GM13977 (cell line): ENCODE measurements at regions not wholly inside any gene's neighbourhood (a gene's known extent, or its start where the extent isn't known, plus 50 kb on each side); places are given as distances from the start of the nearest gene placed in this dataset.

Experiments
- DNase-seq: peaks from one replicate; pipeline ENCODE4 v3.0.0; 2012; ENCODE audit warnings: low spot score
- in situ Hi-C: fragments of 300-500 bp; cut with MboI; formaldehyde crosslinking; loops from one replicate; pipeline ENCODE4 v1.12.0; 2022; ENCODE audit warnings: low sequenced_read_pairs, low pct_unique_long_range_greater_than_20kb, mixed read lengths, inconsistent platforms; ENCODE audit not compliant: unreplicated experiment
- TF ChIP-seq, protein P1 (sequence below): IDR thresholded peaks from 2 replicates; pipeline ENCODE4 v1.5.1; 2012; ENCODE audit warnings: mild to moderate bottlenecking, control low read depth; ENCODE audit not compliant: insufficient read depth; ENCODE audit errors: extremely low read depth, missing control alignments

DNA sequence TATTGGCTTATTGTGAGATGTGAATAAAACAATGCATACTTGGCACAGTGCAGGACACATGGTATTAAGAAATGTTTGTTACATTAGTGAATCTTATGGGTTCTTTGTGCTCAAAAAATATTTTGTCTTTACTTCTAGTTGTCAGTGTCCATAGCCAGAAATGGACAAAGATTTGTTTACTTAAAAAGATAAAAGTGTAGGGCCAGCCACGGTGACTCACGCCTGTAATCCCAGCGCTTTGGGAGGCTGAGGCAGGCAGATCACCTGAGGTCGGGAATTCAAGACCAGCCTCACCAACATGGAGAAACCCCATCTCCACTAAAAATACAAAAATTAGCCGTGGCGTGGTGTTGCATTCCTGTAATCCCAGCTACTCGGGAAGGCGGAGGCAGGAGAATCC, 654.6 kb upstream of the NEGR1 start:
- DNase-seq: no peak
- in situ Hi-C loops: no loop called here
- TF ChIP-seq, protein P1, sequence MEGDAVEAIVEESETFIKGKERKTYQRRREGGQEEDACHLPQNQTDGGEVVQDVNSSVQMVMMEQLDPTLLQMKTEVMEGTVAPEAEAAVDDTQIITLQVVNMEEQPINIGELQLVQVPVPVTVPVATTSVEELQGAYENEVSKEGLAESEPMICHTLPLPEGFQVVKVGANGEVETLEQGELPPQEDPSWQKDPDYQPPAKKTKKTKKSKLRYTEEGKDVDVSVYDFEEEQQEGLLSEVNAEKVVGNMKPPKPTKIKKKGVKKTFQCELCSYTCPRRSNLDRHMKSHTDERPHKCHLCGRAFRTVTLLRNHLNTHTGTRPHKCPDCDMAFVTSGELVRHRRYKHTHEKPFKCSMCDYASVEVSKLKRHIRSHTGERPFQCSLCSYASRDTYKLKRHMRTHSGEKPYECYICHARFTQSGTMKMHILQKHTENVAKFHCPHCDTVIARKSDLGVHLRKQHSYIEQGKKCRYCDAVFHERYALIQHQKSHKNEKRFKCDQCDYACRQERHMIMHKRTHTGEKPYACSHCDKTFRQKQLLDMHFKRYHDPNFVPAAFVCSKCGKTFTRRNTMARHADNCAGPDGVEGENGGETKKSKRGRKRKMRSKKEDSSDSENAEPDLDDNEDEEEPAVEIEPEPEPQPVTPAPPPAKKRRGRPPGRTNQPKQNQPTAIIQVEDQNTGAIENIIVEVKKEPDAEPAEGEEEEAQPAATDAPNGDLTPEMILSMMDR: no peak

DNA sequence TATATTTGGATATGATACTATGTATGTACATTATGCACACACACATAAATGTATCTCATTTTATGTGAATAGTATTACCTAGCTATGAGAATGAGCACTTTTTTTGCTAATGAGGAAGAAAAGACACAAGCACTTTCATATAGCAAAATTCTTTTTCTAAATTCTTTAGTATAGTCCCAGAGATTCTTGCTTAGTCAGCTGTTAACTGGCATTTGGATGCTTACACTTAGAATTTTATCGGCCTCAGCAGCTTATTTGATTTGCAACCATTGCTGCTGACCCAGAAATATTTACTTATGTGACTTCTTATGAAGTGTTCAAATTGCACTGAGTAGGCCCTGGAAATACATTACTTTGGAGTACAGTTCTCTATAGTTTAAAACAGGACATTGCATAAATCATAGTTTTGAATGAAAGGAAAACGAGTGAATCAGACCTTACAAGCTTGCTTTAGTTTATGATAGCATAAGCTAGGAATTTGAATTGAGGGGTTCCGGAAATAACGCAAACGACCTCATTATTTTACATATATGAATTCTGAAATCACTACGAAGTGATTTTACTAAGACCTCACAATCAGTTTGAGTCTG, 653.9 kb upstream of the NEGR1 start:
- DNase-seq: no peak
- TF ChIP-seq, protein P1: no peak
- in situ Hi-C loops: no loop called here

DNA sequence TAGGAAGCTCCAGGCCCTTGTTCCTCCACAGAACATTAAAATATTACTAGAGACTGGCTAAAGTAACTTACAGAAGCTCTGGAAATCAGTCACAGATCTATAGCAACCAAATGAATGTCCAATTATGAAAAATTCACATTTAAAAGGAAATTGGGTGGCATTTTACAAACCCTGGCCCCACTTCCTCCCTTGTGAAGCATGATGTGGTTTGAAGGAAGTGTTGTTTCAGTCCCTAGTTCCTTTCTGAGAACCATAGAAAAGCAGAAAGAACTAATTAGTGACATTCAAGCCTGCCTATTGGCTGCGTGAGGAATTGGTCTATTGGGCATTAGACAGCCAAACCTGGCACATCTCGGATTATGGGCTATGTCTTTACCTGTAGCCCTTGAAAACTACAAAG, 649.7 kb upstream of the NEGR1 start:
- TF ChIP-seq, protein P1: no peak
- in situ Hi-C loops: no loop called here
- DNase-seq: no peak

DNA sequence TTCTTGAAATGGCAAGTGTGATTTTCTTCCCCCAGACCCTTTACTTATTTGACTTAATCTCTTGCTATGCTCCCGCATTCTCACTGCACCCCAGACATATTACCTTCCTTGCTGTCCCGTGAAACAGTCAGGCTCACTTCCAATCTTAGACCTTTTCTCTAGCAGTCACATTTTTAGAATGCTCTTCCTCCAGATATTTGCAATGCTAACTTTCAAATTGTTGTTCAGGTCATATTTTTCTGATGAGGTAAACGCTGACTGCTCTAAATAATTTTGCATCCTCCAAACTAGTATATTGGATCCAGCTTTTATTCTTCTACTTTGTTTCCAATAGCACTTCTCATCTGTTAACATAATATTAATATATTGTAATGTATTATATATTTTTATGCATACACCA, 648.2 kb upstream of the NEGR1 start:
- DNase-seq: no peak
- TF ChIP-seq, protein P1: no peak
- in situ Hi-C loops: no loop called here

DNA sequence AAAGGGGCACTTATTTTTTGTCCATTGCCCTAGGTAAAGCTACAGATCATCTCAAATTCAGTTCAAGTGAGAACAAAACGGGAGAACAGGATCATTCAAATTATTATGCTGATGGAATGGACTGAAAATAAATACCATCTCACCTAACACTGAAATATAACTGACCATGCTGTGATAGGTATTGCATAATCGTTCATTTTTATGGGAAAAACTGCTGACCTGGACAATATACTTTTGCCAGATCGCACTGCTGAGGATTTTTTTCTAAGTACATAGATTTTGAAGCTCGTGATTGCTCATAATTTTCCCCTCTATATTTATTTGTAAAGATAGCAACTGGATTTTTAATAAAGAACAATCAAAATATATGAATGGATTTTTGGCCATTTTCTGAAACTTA, 636.6 kb upstream of the NEGR1 start:
- TF ChIP-seq, protein P1: no peak
- no peak for DNase-seq
- in situ Hi-C loops: no loop called here

DNA sequence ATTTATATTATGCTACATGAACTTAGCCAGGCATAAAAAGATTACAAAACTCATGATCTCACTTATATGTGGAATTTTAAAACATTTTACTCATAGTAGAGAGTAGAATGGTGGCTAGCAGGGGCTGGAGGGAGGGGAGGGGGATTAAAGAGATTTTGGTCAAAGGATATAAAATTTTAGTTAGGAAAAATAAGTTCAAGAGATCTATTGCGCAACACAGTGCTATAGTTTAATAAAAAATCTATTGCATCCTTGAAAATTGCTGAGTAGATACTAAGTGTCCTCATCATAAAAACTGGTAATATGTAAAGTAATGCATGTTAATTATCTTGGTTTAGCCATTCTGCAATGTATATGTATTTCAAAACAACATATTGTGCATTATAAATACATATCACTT, 635.6 kb upstream of the NEGR1 start:
- DNase-seq: no peak
- in situ Hi-C loops: no loop called here
- TF ChIP-seq, protein P1: no peak

DNA sequence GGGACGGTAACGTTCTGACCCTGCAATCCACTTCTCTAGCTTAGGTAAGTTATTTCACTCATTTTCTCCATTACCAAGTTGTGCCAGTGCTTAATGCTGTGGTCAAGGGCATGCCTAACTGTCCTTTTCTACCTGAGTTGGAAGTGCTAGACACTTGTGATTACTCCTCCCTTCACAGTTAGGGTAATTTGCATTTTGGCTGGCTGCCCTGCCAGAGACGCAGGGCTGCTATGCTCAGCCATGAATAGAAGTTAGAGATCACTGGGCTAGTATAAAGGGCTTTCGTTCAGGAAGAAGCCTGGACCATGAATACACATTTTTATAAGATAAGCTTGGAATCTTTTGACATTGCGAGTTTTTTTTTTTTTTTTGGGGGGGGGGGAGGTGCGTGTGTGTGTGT, 633.2 kb upstream of the NEGR1 start:
- in situ Hi-C loops: no loop called here
- TF ChIP-seq, protein P1: no peak
- DNase-seq: no peak
